ENCODE measurements at regions not wholly inside any gene's neighbourhood (a gene's known extent, or its start where the extent isn't known, plus 50 kb on each side); places are given as distances from the start of the nearest gene placed in this dataset.

GRCh38 chr3:135500034-135500433, 465.5 kb upstream of the PPP2R3A start:
- TF ChIP-seq CTCF (IDR thresholded peaks at IDR 0.05; ENCODE audit: poor library complexity) (no peak), EZH2phosphoT487 (IDR thresholded peaks at IDR 0.05; ENCODE audit: low read depth, severe bottlenecking, unreplicated experiment) (no peak)
